ENCODE measurements at regions not wholly inside any gene's neighbourhood (a gene's known extent, or its start where the extent isn't known, plus 50 kb on each side); places are given as distances from the start of the nearest gene placed in this dataset.

- WGBS, 2 experiments (ENCODE audit: extremely low coverage in 1 of 2, insufficient coverage in 1 of 2, insufficient read length in 1 of 2, insufficient replicate concordance in 2 of 2, low coverage in 1 of 2, low lambda C conversion rate in 2 of 2, missing lambda C conversion rate in 1 of 2): 88% methylated on average over 1 of the region's 1 CpG; no CpG with 5 or more reads in 1 of the 2 experiments
- ChIA-PET CTCF (ENCODE audit: partially characterized antibody) (no interaction called here), POLR2A (ENCODE audit: partially characterized antibody) (no interaction called here)
- Histone ChIP-seq H3K23ac (ENCODE audit: insufficient read length) (no peak overlapping the region), H3K36me3 (ENCODE audit: control insufficient read depth in 2 of 4, insufficient read depth in 4 of 4, low read length in 3 of 4) (no peaks in the 10 kb centered on the region), H2AFZ (ENCODE audit: low read length) (no peak overlapping the region), H3K79me2 (ENCODE audit: control insufficient read depth in 1 of 2, insufficient read depth in 2 of 2, low read length in 2 of 2) (no peaks in the 10 kb centered on the region), H3K27ac (ENCODE audit: low read depth, low read length) (no peak overlapping the region), H2BK15ac (ENCODE audit: low read length) (no peak overlapping the region), H3K4me3 (ENCODE audit: extremely low read depth in 1 of 4, insufficient read depth in 2 of 4, low read depth in 3 of 4, low read length in 4 of 4) (no peak overlapping the region), H3K18ac (ENCODE audit: extremely low read depth, low read length) (no peak overlapping the region), H2BK12ac (ENCODE audit: low read depth, low read length) (no peak overlapping the region), H2BK5ac (ENCODE audit: low read depth, low read length) (no peak overlapping the region), H3K9me3 (ENCODE audit: insufficient read depth in 2 of 2, low read depth in 1 of 2, low read length in 1 of 2) (no peaks in the 10 kb centered on the region), H4K91ac (replicated peaks; ENCODE audit: insufficient read length, low read length) (no peak overlapping the region), H3K9ac (replicated peaks in 1 of 4; ENCODE audit: extremely low read depth in 1 of 4, low read depth in 3 of 4, low read length in 3 of 4) (no peak overlapping the region), H2BK20ac (ENCODE audit: low read length) (no peak overlapping the region), H4K5ac (ENCODE audit: insufficient read length, low read depth, low read length) (no peak overlapping the region), H2AK5ac (ENCODE audit: low read depth, low read length) (no peak overlapping the region), H4K8ac (ENCODE audit: extremely low read depth, insufficient read depth, low read length) (no peak overlapping the region), H3K23me2 (ENCODE audit: low read depth, low read length) (no peaks in the 10 kb centered on the region; the same call in 1 of the 2 replicates), H3K14ac (ENCODE audit: insufficient read length) (no peak overlapping the region), H3K4me1 (replicated peaks in 1 of 4; ENCODE audit: control insufficient read depth in 3 of 4, insufficient read depth in 4 of 4, low read length in 3 of 4) (peaks cover 0 to 5% (median 0%) of the 10 kb centered on the region in 4 experiments; a peak in 1 of 7 replicates), H2BK120ac (replicated peaks; ENCODE audit: low read depth, low read length) (no peak overlapping the region), H3K27me3 (replicated peaks in 1 of 4; ENCODE audit: control insufficient read depth in 3 of 4, extremely low read depth in 1 of 4, insufficient read depth in 3 of 4, low read length in 3 of 4) (no peaks in the 10 kb centered on the region), H4K20me1 (replicated peaks in 1 of 2; ENCODE audit: control insufficient read depth in 1 of 2, insufficient read depth in 2 of 2, low read length in 2 of 2) (no peaks in the 10 kb centered on the region), H3K56ac (replicated peaks; ENCODE audit: insufficient read length, low read depth, low read length) (no peak overlapping the region), H3K4ac (replicated peaks; ENCODE audit: insufficient read length, low read depth, low read length) (no peak overlapping the region), H3K79me1 (ENCODE audit: low read depth, low read length) (no peaks in the 10 kb centered on the region), H3K4me2 (ENCODE audit: insufficient read depth in 1 of 2, low read depth in 2 of 2, low read length in 2 of 2) (no peak overlapping the region)
- DNase-seq (ENCODE audit: low read depth in 1 of 2, low spot score in 2 of 2) (no peak), FAIRE-seq (no peak)
- TF ChIP-seq KDM4A (IDR thresholded peaks at IDR 0.05; ENCODE audit: low read depth, low read length, severe bottlenecking) (no peak), CBX5 (IDR thresholded peaks at IDR 0.05; ENCODE audit: low read depth, low read length) (no peak), EP300 (IDR thresholded peaks at IDR 0.05; ENCODE audit: borderline replicate concordance in 1 of 2, low read depth in 2 of 2, low read length in 2 of 2) (no peak), TAF1 (IDR thresholded peaks at IDR 0.05; ENCODE audit: low read depth, low read length) (no peak), CHD1 (IDR thresholded peaks at IDR 0.05; ENCODE audit: low read depth, low read length) (no peak), GTF2F1 (IDR thresholded peaks at IDR 0.05; ENCODE audit: borderline replicate concordance, low read depth, low read length) (no peak), ATF3 (IDR thresholded peaks at IDR 0.05; ENCODE audit: insufficient read depth, low read depth, low read length) (no peak), CTCF (IDR thresholded peaks at IDR 0.05; ENCODE audit: control extremely low read depth in 1 of 3, insufficient read depth in 1 of 3, low read depth in 1 of 3, low read length in 3 of 3) (no peak), CHD2 (IDR thresholded peaks at IDR 0.05; ENCODE audit: low read length) (no peak), SP2 (IDR thresholded peaks at IDR 0.05; ENCODE audit: low read length) (no peak)
These were observed 100.7 kb upstream of the TNFSF4 start for GRCh38 chr1:173307845-173308244.

All from H1 (cell line).